ENCODE measurements at regions not wholly inside any gene's neighbourhood (a gene's known extent, or its start where the extent isn't known, plus 50 kb on each side); places are given as distances from the start of the nearest gene placed in this dataset.

DNA sequence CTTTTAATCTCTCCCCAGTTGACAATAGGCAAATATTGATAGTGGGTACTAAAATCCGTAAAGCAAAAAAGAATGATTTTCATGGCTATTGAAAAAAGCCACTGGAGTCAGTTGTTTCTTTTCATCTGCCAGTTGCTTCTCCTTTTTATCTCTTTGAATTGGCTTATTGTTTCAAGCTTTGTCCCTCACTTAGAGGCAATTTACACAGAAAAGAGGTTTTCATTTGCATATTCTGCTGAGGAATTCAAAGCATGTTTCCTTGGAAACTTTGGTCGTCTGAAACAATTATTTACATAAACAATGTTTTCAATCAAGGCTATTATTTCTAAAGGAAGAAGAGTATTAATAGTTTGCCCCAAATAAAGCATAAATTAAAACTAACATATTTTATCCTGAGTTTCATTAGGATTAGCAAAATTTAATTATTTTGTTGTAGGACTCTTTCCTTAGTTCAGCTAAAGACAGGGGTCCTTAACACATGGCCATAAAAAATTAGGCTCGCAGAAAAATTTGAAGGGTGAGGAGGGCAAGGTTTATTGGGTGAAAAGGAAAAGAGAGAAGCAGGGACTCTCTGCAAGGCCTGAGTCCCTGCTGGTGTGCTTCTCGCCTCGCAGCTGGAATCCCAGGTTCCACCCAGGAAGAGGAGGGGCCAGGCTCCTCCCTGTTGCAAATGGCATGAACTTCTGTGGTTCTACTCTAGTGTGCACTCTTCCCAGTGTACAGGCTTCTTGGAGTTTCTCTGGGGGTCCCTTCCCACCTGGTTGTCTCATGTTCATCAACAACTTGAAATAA is 138.8 kb upstream of the LAMA2 start:
- H3K9ac ChIP-seq = no peak overlapping the region
- H3K36me3 ChIP-seq = no peaks in the 10 kb centered on the region
- H3K9me3 ChIP-seq (replicated peaks in 1 of 11) = no peaks in the 10 kb centered on the region
- TF ChIP-seq Cebpa-rat (IDR thresholded peaks at IDR 0.05) = no peak
- no peaks in the 10 kb centered on the region for H3K27me3 ChIP-seq
- H3K27ac ChIP-seq = no peak overlapping the region
- no peak overlapping the region for H3K4me2 ChIP-seq
- no peaks in the 10 kb centered on the region for H3K4me1 ChIP-seq
- no peak overlapping the region for H3K4me3 ChIP-seq
- no peaks in the 10 kb centered on the region for H4K20me1 ChIP-seq

DNA sequence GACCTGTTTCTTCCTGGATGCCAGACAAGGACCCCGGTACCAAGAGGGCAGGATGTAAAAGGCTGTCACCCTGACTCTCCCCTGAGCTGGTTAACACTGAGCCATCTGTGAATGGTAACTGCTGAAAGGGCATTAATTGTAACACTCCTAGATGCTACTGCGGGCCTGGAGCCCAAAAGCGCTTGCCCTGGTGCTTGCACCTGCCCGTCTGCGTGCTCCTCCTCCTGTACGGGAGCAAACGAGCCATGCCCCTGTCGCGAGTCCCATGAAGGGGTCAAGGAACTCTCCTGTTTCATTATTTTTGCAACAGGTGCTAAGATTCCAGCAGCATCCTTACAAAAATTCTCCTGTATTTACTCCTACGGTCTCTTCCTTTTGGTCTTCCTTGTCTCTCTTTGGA is 140.0 kb upstream of the LAMA2 start:
- Histone ChIP-seq H3K4me2 (no peak overlapping the region), H3K27ac (no peak overlapping the region), H3K9ac (no peak overlapping the region), H3K36me3 (no peaks in the 10 kb centered on the region), H3K27me3 (no peaks in the 10 kb centered on the region), H3K9me3 (replicated peaks in 1 of 11) (no peaks in the 10 kb centered on the region), H3K4me1 (no peaks in the 10 kb centered on the region), H3K4me3 (no peak overlapping the region), H4K20me1 (no peaks in the 10 kb centered on the region)
- no peak for TF ChIP-seq Cebpa-rat (IDR thresholded peaks at IDR 0.05)

DNA sequence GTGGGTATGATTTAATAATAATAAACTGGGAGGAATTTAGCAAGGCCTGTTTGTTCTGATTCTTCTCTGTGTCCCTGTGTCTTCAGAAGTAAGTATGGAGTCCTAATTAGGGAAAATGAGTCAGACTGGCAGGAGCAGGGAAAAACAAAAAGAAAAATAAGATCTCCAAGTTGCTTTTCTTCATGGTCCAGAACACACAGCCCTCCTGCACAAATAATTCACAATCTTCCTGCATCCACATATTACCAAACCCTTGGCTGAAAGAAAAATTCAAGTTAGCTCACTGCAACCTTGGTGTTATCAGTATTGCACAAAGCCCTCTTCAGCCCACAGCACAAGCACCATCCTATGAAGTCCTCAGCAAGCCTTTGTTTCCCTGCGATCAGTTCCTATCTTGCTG is 142.0 kb upstream of the LAMA2 start:
- H3K9ac ChIP-seq = no peak overlapping the region
- no peak overlapping the region for H3K4me3 ChIP-seq
- no peaks in the 10 kb centered on the region for H3K4me1 ChIP-seq
- TF ChIP-seq Cebpa-rat (IDR thresholded peaks at IDR 0.05) = no peak
- no peaks in the 10 kb centered on the region; a peak in 1 of 22 replicates for H4K20me1 ChIP-seq
- no peak overlapping the region for H3K27ac ChIP-seq
- H3K36me3 ChIP-seq = no peaks in the 10 kb centered on the region
- H3K9me3 ChIP-seq (replicated peaks in 1 of 11) = no peaks in the 10 kb centered on the region
- H3K27me3 ChIP-seq = no peaks in the 10 kb centered on the region
- H3K4me2 ChIP-seq = no peak overlapping the region

DNA sequence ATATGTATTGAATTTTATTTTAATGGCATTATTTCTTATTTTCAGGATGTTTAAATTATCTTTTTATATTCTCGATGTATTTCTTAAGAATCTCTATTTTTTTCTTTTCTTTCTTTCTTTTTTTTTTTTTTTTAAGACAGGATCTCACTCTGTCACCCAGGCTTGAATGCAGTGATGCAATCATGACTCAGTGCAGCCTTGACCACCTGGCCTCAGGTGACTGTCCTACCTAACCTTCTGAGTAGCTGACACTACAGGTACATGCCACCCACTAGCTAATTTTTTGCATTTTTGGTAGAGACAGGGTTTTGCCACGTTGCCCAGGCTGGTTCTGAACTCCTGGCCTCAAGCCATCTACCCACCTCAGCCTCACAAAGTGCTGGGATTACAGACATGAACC is 143.8 kb upstream of the LAMA2 start:
- TF ChIP-seq Cebpa-rat (IDR thresholded peaks at IDR 0.05) = no peak

DNA sequence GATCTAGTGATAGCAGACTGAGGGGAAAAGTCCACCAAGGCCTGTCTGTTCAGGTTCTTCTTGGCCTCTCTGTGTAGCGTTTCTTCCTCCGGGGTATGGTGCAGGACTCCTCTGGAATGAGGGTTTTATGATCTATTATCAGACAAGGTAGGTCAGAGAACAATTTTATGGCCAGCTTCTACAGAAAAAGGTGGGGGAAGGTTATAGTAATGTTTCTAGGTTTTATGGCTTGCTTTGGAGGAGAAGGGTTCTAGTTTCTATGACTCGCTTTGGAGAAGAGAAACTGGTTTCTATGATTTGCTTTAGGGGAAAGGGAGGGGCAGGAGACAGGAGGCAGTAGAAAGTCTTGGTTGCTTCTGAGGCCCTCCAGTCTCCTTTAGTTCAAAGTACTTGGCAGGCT is 144.8 kb upstream of the LAMA2 start:
- Histone ChIP-seq H3K36me3 (no peaks in the 10 kb centered on the region), H3K4me1 (no peaks in the 10 kb centered on the region), H4K20me1 (no peaks in the 10 kb centered on the region; a peak in 1 of 22 replicates), H3K9ac (no peak overlapping the region), H3K27ac (no peak overlapping the region), H3K4me2 (no peak overlapping the region), H3K9me3 (replicated peaks in 1 of 11) (no peaks in the 10 kb centered on the region), H3K4me3 (no peak overlapping the region), H3K27me3 (no peaks in the 10 kb centered on the region)
- TF ChIP-seq Cebpa-rat (IDR thresholded peaks at IDR 0.05) = no peak

More for the DNA sequence above, 143.8 kb upstream of the LAMA2 start:
- H3K4me2 ChIP-seq = no peak overlapping the region
- H3K4me1 ChIP-seq = no peaks in the 10 kb centered on the region
- H3K9me3 ChIP-seq (replicated peaks in 1 of 11) = no peaks in the 10 kb centered on the region
- H4K20me1 ChIP-seq = no peaks in the 10 kb centered on the region; a peak in 1 of 22 replicates
- H3K36me3 ChIP-seq = no peaks in the 10 kb centered on the region
- H3K9ac ChIP-seq = no peak overlapping the region
- no peaks in the 10 kb centered on the region for H3K27me3 ChIP-seq
- no peak overlapping the region for H3K4me3 ChIP-seq
- no peak overlapping the region for H3K27ac ChIP-seq

DNA sequence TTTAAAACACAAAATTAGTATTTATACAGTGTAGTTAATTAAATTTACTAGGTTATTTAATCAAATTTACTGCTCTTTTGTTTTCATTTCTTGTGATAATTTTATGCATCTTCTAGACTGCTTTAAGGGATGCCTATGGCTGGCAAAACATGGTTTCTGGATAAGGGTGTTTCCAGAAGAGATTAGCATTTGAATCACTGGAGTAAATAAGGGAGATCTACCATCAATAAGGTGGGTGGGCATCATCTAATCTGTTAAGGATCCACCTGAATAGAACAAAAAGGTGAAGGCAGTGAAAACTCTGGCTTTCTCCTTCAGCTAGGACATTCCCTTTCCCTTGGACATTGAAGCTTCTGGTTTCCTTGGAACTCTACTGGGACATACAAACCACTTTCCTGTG is 146.2 kb upstream of the LAMA2 start:
- Histone ChIP-seq H3K27ac (no peak overlapping the region), H4K20me1 (no peaks in the 10 kb centered on the region; a peak in 1 of 22 replicates), H3K4me3 (no peak overlapping the region), H3K4me2 (no peak overlapping the region), H3K36me3 (no peaks in the 10 kb centered on the region), H3K4me1 (no peaks in the 10 kb centered on the region), H3K27me3 (no peaks in the 10 kb centered on the region), H3K9me3 (replicated peaks in 1 of 11) (no peaks in the 10 kb centered on the region), H3K9ac (no peak overlapping the region)
- no peak for TF ChIP-seq Cebpa-rat (IDR thresholded peaks at IDR 0.05)

DNA sequence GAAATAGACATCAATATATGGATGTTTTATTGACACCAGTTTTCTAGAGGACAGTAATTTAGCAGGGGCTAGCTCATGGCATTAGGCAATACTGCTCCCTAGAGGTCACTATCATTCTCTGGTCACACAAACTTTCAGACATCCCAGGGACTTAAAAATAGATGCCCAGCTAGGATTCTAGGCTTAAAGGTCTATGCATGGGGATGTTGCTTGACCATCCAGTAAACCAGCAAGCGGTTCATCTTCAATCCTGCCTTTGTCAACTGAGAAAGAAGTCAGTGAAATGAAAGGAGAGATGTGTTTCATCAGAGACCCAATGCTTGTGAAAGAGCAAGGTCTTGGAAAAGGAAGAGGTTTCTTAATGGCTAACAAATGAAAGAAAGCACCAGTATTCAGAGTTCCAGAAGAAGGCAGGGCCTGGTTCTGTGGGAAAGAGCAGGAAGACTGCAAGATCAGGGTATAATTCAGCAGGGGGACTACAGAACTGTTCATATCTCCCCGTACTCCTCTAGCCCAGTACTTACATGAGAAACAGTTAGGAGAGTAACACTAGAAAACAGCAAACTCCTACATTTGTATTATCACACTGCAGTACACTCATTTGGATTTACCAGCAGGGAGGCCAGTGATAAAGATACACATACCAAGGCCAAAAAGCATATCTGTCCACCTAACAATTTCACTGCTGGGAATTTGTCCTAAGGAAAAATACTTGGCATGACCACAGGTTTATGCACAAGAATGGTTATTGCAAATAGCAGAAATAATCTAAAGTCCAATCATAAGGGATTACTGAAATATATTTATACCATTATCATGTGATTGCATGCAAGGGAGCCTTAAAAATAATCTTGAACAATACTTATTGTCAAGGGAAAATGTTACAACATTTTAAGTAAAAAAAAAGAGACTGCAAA is 151.4 kb upstream of the LAMA2 start:
- no peaks in the 10 kb centered on the region; a peak in 1 of 22 replicates for H4K20me1 ChIP-seq
- no peak overlapping the region for H3K9ac ChIP-seq
- H3K4me3 ChIP-seq = no peak overlapping the region
- no peaks in the 10 kb centered on the region for H3K9me3 ChIP-seq (replicated peaks in 1 of 11)
- no peak overlapping the region for H3K4me2 ChIP-seq
- no peaks in the 10 kb centered on the region for H3K27me3 ChIP-seq
- H3K4me1 ChIP-seq = no peaks in the 10 kb centered on the region
- H3K27ac ChIP-seq = no peak overlapping the region
- no peak for TF ChIP-seq Cebpa-rat (IDR thresholded peaks at IDR 0.05)
- H3K36me3 ChIP-seq = no peaks in the 10 kb centered on the region

GRCh38 chr6:128727500-128727899 is 155.4 kb upstream of the LAMA2 start:
- TF ChIP-seq Cebpa-rat (IDR thresholded peaks at IDR 0.05) = no peak
- Histone ChIP-seq H3K36me3 (no peaks in the 10 kb centered on the region), H3K27me3 (no peaks in the 10 kb centered on the region), H3K27ac (no peak overlapping the region), H3K9ac (no peak overlapping the region), H3K4me2 (no peak overlapping the region), H3K4me1 (no peaks in the 10 kb centered on the region), H3K9me3 (replicated peaks in 1 of 11) (no peaks in the 10 kb centered on the region), H4K20me1 (no peaks in the 10 kb centered on the region), H3K4me3 (no peak overlapping the region)

- H3K27ac ChIP-seq = no peak overlapping the region
- H4K20me1 ChIP-seq = no peaks in the 10 kb centered on the region
- H3K4me3 ChIP-seq = no peak overlapping the region
- no peak overlapping the region for H3K9ac ChIP-seq
- no peak overlapping the region for H3K4me2 ChIP-seq
- no peaks in the 10 kb centered on the region for H3K9me3 ChIP-seq (replicated peaks in 1 of 11)
- no peaks in the 10 kb centered on the region for H3K27me3 ChIP-seq
- no peaks in the 10 kb centered on the region for H3K4me1 ChIP-seq
- no peak for TF ChIP-seq Cebpa-rat (IDR thresholded peaks at IDR 0.05)
- H3K36me3 ChIP-seq = no peaks in the 10 kb centered on the region
These were observed 157.4 kb upstream of the LAMA2 start for GRCh38 chr6:128725271-128726233.

Data from BLaER1 treated with 17β-estradiol and CSF1 and Interleukin-3, amounts not matched to agents 10 nM and 100 nM (cell line).